GM12801 (cell line): ENCODE measurements at regions not wholly inside any gene's neighbourhood (a gene's known extent, or its start where the extent isn't known, plus 50 kb on each side); places are given as distances from the start of the nearest gene placed in this dataset.

Source experiments
- CTCF ChIP-seq: IDR thresholded peaks from one replicate; pipeline ENCODE4 v1.5.1; 2011; ENCODE audit warnings: control low read depth; ENCODE audit not compliant: insufficient read length; ENCODE audit errors: extremely low read depth

- no peak for TF ChIP-seq CTCF
Observed at GRCh38 chr10:113470372-113471240, 82.2 kb upstream of the HABP2 start.

- no peak for TF ChIP-seq CTCF
Observed at GRCh38 chr10:113471241-113471996, 81.4 kb upstream of the HABP2 start.

- TF ChIP-seq CTCF, result no peak
Observed at GRCh38 chr10:113473011-113473410, 79.8 kb upstream of the HABP2 start.

GRCh38 chr10:113473851-113474250 is 79.0 kb upstream of the HABP2 start:
- no peak for TF ChIP-seq CTCF

GRCh38 chr10:113474752-113475151 is 78.1 kb upstream of the HABP2 start:
- no peak for TF ChIP-seq CTCF

- TF ChIP-seq CTCF, result no peak
Observed at GRCh38 chr10:113475381-113475807, 77.5 kb upstream of the HABP2 start.

GRCh38 chr10:113476191-113476590 is 76.7 kb upstream of the HABP2 start:
- no peak for TF ChIP-seq CTCF
